DND-41 (cell line): ENCODE measurements at regions not wholly inside any gene's neighbourhood (a gene's known extent, or its start where the extent isn't known, plus 50 kb on each side); places are given as distances from the start of the nearest gene placed in this dataset.
"Not testable (repeated sequence)": the region's sequence is repeated elsewhere in the genome, so short reads cannot be mapped to it uniquely, and the experiment has no call there.

ENCODE experiments used
- ATAC-seq: fragments of 200-7000 bp; cut with Tn5 transposase; 3 replicates; pipeline ENCODE4 v1.9.1; 2021; ENCODE audit warnings: low read depth; ENCODE audit not compliant: insufficient read depth
- DNase-seq: peaks from one replicate; pipeline ENCODE4 v3.0.0-alpha.2; 2020
- H2AFZ ChIP-seq: 2 replicates; pipeline ENCODE4 v1.6.0; 2012; ENCODE audit warnings: low read depth, low read length
- H3K27ac ChIP-seq: 2 replicates; pipeline ENCODE4 v1.5.1; 2012; ENCODE audit warnings: low read length, inconsistent platforms
- H3K27me3 ChIP-seq: fragments of 200-600 bp; sonication (generic); 2 replicates; pipeline ENCODE4 v1.6.0; 2012; ENCODE audit warnings: low read length, mild to moderate bottlenecking, inconsistent platforms; ENCODE audit not compliant: insufficient read depth, poor library complexity
- H3K36me3 ChIP-seq: 2 replicates; pipeline ENCODE4 v1.5.1; 2012; ENCODE audit warnings: low read length, inconsistent platforms; ENCODE audit not compliant: insufficient read depth
- H3K4me1 ChIP-seq: 2 replicates; pipeline ENCODE4 v1.5.1; 2012; ENCODE audit warnings: mild to moderate bottlenecking, low read length; ENCODE audit not compliant: insufficient read depth
- H3K4me2 ChIP-seq: 2 replicates; pipeline ENCODE4 v1.6.0; 2012; ENCODE audit warnings: mild to moderate bottlenecking, moderate library complexity, low read length, inconsistent platforms; ENCODE audit not compliant: insufficient read depth
- H3K4me3 ChIP-seq, 2 experiments: fragments of 200-600 bp in 1 of 2; shearing (Covaris generic) in 1 of 2; 2 replicates each; pipeline ENCODE4 v1.5.1; 2012 to 2016; ENCODE audit warnings: inconsistent platforms in 2 of 2, low read length in 2 of 2, mild to moderate bottlenecking in 2 of 2, low read depth in 1 of 2, moderate library complexity in 1 of 2
- H3K79me2 ChIP-seq: 2 replicates; pipeline ENCODE4 v1.6.0; 2012; ENCODE audit warnings: low read length, inconsistent platforms; ENCODE audit not compliant: insufficient read depth
- H3K9ac ChIP-seq: 2 replicates; pipeline ENCODE4 v1.6.0; 2012; ENCODE audit warnings: low read depth, mild to moderate bottlenecking, inconsistent platforms, low read length, moderate library complexity
- H3K9me3 ChIP-seq: 2 replicates; pipeline ENCODE4 v1.5.1; 2012; ENCODE audit warnings: low read length, moderate library complexity, mild to moderate bottlenecking, inconsistent platforms; ENCODE audit not compliant: insufficient read depth, severe bottlenecking
- H4K20me1 ChIP-seq: 2 replicates; pipeline ENCODE4 v1.6.0; 2012; ENCODE audit warnings: low read length; ENCODE audit not compliant: insufficient read depth
- EZH2 ChIP-seq: IDR thresholded peaks from 3 replicates; pipeline ENCODE4 v1.6.1; 2012; ENCODE audit warnings: borderline replicate concordance, low read depth, mild to moderate bottlenecking, moderate library complexity, low read length, inconsistent platforms; ENCODE audit not compliant: severe bottlenecking
- TF ChIP-seq, protein P1 (sequence below): IDR thresholded peaks from 2 replicates; pipeline ENCODE4 v1.5.1; 2012; ENCODE audit warnings: borderline replicate concordance, low read length, moderate library complexity, mild to moderate bottlenecking; ENCODE audit not compliant: poor library complexity, severe bottlenecking; ENCODE audit errors: extremely low read depth

DNA sequence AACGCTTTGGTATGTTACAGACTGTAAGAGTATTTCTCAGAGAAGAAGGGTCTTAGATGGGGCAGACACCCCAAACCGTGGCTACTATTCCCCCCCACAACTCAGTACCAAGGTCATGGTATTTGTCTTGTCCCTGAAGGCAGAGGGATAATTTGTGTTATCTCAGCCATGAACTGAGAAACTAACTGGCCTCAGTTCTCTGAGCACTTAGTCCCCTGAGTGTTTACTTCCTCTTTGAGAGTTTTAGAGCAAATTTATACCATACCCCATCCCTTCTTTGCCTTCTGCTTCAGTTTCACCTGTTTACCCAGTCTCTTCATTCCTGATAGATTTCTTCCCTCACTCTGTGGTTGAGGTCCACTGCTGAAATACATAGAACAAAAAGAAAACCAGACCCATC lies 183.9 kb downstream of the LRRC70 start:
- H3K27me3 ChIP-seq = no peaks in the 10 kb centered on the region
- no peak overlapping the region for H3K9ac ChIP-seq
- H3K4me2 ChIP-seq = no peak overlapping the region
- TF ChIP-seq, protein P1, sequence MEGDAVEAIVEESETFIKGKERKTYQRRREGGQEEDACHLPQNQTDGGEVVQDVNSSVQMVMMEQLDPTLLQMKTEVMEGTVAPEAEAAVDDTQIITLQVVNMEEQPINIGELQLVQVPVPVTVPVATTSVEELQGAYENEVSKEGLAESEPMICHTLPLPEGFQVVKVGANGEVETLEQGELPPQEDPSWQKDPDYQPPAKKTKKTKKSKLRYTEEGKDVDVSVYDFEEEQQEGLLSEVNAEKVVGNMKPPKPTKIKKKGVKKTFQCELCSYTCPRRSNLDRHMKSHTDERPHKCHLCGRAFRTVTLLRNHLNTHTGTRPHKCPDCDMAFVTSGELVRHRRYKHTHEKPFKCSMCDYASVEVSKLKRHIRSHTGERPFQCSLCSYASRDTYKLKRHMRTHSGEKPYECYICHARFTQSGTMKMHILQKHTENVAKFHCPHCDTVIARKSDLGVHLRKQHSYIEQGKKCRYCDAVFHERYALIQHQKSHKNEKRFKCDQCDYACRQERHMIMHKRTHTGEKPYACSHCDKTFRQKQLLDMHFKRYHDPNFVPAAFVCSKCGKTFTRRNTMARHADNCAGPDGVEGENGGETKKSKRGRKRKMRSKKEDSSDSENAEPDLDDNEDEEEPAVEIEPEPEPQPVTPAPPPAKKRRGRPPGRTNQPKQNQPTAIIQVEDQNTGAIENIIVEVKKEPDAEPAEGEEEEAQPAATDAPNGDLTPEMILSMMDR = no peak
- no peak for TF ChIP-seq EZH2
- no peaks in the 10 kb centered on the region for H3K79me2 ChIP-seq
- no peak for DNase-seq
- no peaks in the 10 kb centered on the region for H4K20me1 ChIP-seq
- H3K9me3 ChIP-seq = no peaks in the 10 kb centered on the region
- ATAC-seq = no peak
- no peaks in the 10 kb centered on the region for H3K36me3 ChIP-seq
- H3K27ac ChIP-seq = no peak overlapping the region
- no peak overlapping the region for H3K4me3 ChIP-seq
- no peaks in the 10 kb centered on the region for H3K4me1 ChIP-seq
- no peak overlapping the region for H2AFZ ChIP-seq

DNA sequence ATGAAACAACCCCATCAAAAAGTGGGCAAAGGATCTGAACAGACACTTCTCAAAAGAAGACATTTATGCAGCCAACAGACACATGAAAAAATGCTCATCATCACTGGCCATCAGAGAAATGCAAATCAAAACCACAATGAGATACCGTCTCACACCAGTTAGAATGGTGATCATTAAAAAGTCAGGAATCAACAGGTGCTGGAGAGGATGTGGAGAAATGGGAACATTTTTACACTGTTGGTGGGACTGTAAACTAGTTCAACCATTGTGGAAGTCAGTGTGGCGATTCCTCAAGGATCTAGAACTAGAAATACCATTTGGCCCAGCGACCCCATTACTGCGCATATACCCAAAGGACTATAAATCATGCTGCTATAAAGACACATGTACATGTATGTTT lies 179.1 kb downstream of the LRRC70 start:
- H3K9me3 ChIP-seq, DNase-seq, ATAC-seq: not testable (repeated sequence)

DNA sequence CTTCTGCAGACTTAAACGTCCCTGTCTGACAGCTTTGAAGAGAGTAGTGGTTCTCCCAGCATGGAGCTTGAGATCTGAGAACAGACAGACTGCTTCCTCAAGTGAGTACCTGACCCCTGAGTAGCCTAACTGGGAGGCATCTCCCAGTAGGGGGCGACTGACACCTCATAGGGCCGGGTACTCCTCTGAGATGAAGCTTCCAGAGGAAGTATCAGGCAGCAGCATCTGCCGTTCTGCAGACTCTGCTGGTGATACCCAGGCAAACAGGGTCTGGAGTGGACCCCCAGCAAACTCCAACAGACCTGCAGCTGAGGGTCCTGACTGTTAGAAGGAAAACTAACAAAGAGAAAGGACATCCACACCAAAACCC lies 174.4 kb downstream of the LRRC70 start:
- not testable (repeated sequence) for H4K20me1 ChIP-seq, H3K27ac ChIP-seq, H3K79me2 ChIP-seq, ATAC-seq, H3K4me3 ChIP-seq, H3K4me1 ChIP-seq, H3K36me3 ChIP-seq, H3K9me3 ChIP-seq, H3K4me2 ChIP-seq, DNase-seq, H3K27me3 ChIP-seq, H3K9ac ChIP-seq, H2AFZ ChIP-seq

More for the DNA sequence above, 179.1 kb downstream of the LRRC70 start:
- not testable (repeated sequence) for H3K4me2 ChIP-seq, H3K27ac ChIP-seq, H3K36me3 ChIP-seq, H2AFZ ChIP-seq, H3K4me1 ChIP-seq, H3K79me2 ChIP-seq, H4K20me1 ChIP-seq, H3K4me3 ChIP-seq, H3K27me3 ChIP-seq, H3K9ac ChIP-seq

DNA sequence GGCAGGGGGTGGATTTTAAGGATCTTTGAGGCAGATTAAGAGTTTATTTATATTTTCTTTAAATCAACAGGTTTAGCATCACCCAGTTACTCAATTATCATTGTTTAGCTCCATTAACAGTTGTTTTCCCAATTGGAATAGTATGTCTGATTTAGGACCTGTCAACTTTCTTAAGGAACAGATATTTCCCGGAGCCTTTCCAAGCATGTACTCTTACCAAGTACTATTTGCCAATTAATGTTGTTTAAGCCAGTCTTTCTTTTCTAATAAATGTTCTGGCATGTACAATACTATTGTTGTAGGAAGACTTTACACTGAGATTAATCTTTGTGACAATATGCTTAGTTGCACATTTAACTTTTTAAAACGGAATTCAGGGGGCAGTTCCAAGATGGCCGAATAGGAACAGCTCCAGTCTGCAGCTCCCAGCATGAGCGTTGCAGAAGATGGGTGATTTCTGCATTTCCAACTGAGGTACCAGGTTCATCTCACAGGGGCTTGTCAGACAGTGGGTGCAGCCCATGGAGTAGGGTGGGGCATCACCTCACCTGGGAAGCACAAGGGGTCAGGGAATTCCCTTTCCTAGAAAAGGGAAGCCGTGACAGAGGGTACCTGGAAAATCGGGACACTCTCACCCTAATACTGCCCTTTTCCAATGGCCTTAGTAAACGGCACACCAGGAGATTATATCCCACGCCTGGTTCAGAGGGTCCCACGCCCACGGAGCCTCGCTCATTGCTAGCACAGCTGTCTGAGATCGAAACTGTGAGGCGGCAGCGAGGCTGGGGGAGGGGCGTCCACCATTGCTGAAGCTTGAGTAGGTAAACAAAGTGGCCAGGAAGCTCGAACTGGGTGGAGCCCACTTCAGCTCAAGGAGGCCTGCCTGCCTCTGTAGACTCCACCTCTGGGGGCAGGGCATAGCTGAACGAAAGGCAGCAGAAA lies 173.7 kb downstream of the LRRC70 start:
- H3K4me2 ChIP-seq, H3K79me2 ChIP-seq, H3K9me3 ChIP-seq, DNase-seq, H2AFZ ChIP-seq, H4K20me1 ChIP-seq, H3K27ac ChIP-seq, H3K4me1 ChIP-seq, H3K27me3 ChIP-seq, H3K36me3 ChIP-seq, H3K9ac ChIP-seq, ATAC-seq, H3K4me3 ChIP-seq: not testable (repeated sequence)

DNA sequence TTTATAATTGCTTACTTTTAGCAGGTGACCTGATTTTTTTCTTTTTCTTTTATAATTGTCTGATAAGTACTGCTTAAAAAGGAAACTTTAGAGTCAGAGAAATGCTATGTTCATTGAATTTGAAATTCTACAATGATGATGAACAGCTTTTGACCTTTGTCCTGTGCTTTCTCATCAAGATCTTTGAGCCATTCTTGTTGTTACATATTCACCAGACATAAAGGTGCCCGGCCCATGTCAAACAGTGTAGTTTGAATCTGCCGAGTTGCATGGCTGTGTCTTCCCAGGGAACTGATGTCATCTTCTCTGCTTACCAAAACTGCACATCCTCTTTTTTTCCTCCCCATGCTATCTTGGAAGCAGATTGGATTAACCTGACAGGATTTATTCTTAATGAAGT lies 163.6 kb downstream of the LRRC70 start:
- no peak overlapping the region for H2AFZ ChIP-seq
- H3K9ac ChIP-seq = no peak overlapping the region
- no peaks in the 10 kb centered on the region for H3K27me3 ChIP-seq
- H3K79me2 ChIP-seq = no peaks in the 10 kb centered on the region
- H3K9me3 ChIP-seq = no peaks in the 10 kb centered on the region
- no peak for DNase-seq
- no peaks in the 10 kb centered on the region for H3K36me3 ChIP-seq
- H3K4me2 ChIP-seq = no peak overlapping the region
- no peak for TF ChIP-seq EZH2
- TF ChIP-seq, protein P1 = no peak
- H3K4me1 ChIP-seq = no peaks in the 10 kb centered on the region
- H4K20me1 ChIP-seq = no peaks in the 10 kb centered on the region
- H3K4me3 ChIP-seq = no peak overlapping the region
- H3K27ac ChIP-seq = no peak overlapping the region
- no peak for ATAC-seq
